PC-9 (cell line): ENCODE measurements at regions not wholly inside any gene's neighbourhood (a gene's known extent, or its start where the extent isn't known, plus 50 kb on each side); places are given as distances from the start of the nearest gene placed in this dataset.

Experiments used
- CTCF ChIP-seq: fragments of 200-600 bp; sonication (generic); conservative IDR thresholded peaks from 2 replicates; pipeline ENCODE4 v1.6.1; 2017; ENCODE audit warnings: mixed run types, antibody characterized with exemption, mild to moderate bottlenecking, moderate library complexity
- EZH2 ChIP-seq: fragments of 200-600 bp; sonication (generic); IDR thresholded peaks from 2 replicates; pipeline ENCODE4 v1.8.0; 2017; ENCODE audit warnings: antibody characterized with exemption, low read depth

- TF ChIP-seq CTCF (no peak), EZH2 (no peak)
Observed at GRCh38 chr10:90579602-90580242, 278.1 kb downstream of the HTR7 start.
